Activated T-helper 1 cell treated with anti-CD3 and anti-CD28 coated beads, Interleukin-12 subunit alpha, Interleukin-12 subunit beta, Interleukin-2, Interleukin-4 antibody, amounts not matched to agents 30 ng/mL and 10 ng/mL and 1 ng/mL, durations not matched to agents 14 hours and 24 hours and 36 hours (primary cell): ENCODE measurements at regions not wholly inside any gene's neighbourhood (a gene's known extent, or its start where the extent isn't known, plus 50 kb on each side); places are given as distances from the start of the nearest gene placed in this dataset.

Experiments
- DNase-seq: peaks from one replicate; pipeline ENCODE4 v3.0.0; 2021; ENCODE audit warnings: low spot score
- H3K27ac Mint-ChIP-seq: one replicate; pipeline ENCODE4 v1.8.0; 2021; ENCODE audit warnings: mild to moderate bottlenecking, mixed read lengths
- H3K27me3 Mint-ChIP-seq: one replicate; pipeline ENCODE4 v1.8.0; 2022; ENCODE audit warnings: mild to moderate bottlenecking, moderate library complexity, mixed read lengths; ENCODE audit not compliant: insufficient read depth
- H3K36me3 Mint-ChIP-seq: one replicate; pipeline ENCODE4 v1.8.0; 2021; ENCODE audit warnings: low read depth, mixed read lengths
- H3K4me1 Mint-ChIP-seq: one replicate; pipeline ENCODE4 v1.8.0; 2021; ENCODE audit warnings: low read depth, mixed read lengths
- H3K4me3 Mint-ChIP-seq: one replicate; pipeline ENCODE4 v1.8.0; 2021; ENCODE audit warnings: mild to moderate bottlenecking, moderate library complexity, mixed read lengths
- H3K9me3 Mint-ChIP-seq: one replicate; pipeline ENCODE4 v1.8.0; 2021; ENCODE audit warnings: mixed read lengths
- intact Hi-C: fragments of 100-400 bp; cut with micrococcal nuclease; formaldehyde crosslinking; loops from one replicate; pipeline ENCODE4 v1.15.1; 2024

DNA sequence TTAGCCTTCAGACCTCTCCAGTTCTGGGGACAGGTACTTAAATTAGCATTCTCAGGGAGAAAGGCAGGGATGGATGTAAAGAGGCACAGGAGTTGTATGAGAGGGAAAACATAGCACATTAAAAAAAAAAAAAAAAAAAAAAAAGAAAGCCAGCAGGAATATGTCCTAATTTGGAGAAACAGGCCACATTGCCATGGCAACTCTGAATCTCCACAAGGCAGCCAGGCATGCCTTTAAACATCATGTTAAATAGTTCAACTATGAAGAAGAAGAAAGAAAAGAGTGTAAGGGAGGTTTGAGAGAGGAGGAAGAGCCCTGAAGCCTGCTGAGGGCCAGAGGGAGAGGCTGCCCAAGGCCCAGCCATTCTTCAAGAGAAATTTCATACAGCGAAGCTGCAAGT is 145.8 kb downstream of the GRIN2B start:
- Mint-ChIP-seq H3K27me3 (peaks cover 4% of the 10 kb centered on the region), H3K4me1 (no peaks in the 10 kb centered on the region), H3K4me3 (no peak overlapping the region), H3K9me3 (no peaks in the 10 kb centered on the region), H3K36me3 (no peaks in the 10 kb centered on the region), H3K27ac (no peak overlapping the region)
- intact Hi-C loops = no loop called here
- no peak for DNase-seq

DNA sequence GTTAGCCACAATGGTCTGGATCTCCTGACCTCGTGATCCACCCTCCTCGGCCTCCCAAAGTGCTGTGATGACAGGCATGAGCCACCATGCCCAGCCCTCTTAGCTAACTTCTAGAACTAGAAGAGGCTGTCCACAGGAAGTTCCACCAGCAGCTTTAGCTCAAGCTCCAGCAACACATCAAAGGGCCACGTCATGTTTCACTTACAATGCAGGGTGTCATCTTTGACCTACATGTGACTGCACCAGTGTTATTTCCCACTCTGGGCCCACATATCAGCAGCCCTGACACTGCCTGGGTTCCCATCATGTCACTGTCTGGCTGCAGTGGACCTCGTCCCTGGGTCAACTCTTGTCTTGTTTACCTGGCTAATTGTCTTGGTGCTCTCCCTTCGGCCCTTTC is 147.2 kb downstream of the GRIN2B start:
- no peak overlapping the region for H3K4me3 Mint-ChIP-seq
- H3K9me3 Mint-ChIP-seq = no peaks in the 10 kb centered on the region
- no peaks in the 10 kb centered on the region for H3K4me1 Mint-ChIP-seq
- H3K27me3 Mint-ChIP-seq = peaks cover 4% of the 10 kb centered on the region
- DNase-seq = no peak
- no peak overlapping the region for H3K27ac Mint-ChIP-seq
- intact Hi-C loops = no loop called here
- no peaks in the 10 kb centered on the region for H3K36me3 Mint-ChIP-seq

DNA sequence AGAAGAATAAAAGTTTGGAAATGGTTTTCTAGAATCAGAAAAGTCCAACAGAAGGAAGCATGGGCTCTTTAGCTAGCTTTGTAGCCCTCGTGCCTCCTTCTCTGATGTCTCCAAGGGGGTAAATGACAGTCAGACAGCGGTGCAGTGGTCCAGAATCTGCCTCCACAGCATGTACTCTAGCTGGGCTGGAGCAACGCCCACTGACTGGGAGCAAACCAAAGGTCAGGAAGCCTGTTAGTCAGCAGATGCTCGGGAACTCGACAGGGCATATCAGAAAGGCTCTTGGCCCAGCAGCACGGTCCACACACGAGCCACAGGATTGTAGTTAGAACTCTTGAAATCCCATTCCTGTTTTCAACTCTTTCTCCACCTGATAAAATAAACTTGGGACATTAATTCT is 164.3 kb downstream of the GRIN2B start:
- no peaks in the 10 kb centered on the region for H3K9me3 Mint-ChIP-seq
- no peak overlapping the region for H3K27ac Mint-ChIP-seq
- intact Hi-C loops = no loop called here
- H3K36me3 Mint-ChIP-seq = no peaks in the 10 kb centered on the region
- no peaks in the 10 kb centered on the region for H3K4me1 Mint-ChIP-seq
- H3K4me3 Mint-ChIP-seq = no peak overlapping the region
- DNase-seq = no peak
- H3K27me3 Mint-ChIP-seq = peaks cover 1% of the 10 kb centered on the region

DNA sequence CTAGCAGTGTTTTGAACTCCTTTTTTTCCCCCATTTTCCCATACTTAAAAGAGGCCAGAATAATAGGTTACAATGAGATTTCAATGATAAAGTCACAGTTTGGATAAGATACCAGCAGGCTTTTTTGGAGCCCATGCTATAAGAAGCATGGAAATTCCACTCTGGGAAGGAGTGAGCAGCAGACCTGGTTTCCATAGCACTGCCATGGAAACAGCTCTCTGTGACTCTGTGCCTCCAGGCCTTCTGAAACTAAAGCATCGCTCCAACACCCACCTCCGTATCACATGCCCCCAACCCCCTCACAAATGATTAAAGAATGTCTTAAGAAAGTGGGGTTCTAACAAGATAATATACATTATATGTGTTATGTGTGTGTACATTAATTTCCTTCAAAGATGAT is 165.0 kb downstream of the GRIN2B start:
- no peak overlapping the region for H3K4me3 Mint-ChIP-seq
- H3K27ac Mint-ChIP-seq = no peak overlapping the region
- H3K36me3 Mint-ChIP-seq = no peaks in the 10 kb centered on the region
- intact Hi-C loops = no loop called here
- DNase-seq = no peak
- H3K9me3 Mint-ChIP-seq = no peaks in the 10 kb centered on the region
- no peaks in the 10 kb centered on the region for H3K4me1 Mint-ChIP-seq
- peaks cover 1% of the 10 kb centered on the region for H3K27me3 Mint-ChIP-seq

DNA sequence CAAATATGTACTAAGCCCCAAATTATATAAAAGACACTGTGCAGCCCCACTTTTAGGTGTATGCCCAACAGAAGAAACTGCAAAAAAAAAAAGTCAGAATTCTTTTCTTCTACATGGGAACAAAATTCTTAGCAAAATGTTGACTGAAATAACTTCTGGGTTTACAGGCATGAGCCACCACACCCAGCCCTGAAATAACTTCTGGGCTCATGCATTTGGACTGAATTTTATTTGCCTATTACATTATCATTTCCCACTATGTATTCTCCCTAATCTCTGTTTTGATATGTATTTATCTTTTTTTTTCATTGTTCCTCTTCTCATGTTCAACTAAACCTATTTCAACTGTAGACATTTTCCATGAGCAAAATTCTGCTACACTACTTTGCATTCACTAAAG is 169.2 kb downstream of the GRIN2B start:
- Mint-ChIP-seq H3K4me3 (no peak overlapping the region), H3K27ac (no peak overlapping the region), H3K9me3 (no peaks in the 10 kb centered on the region), H3K4me1 (no peaks in the 10 kb centered on the region), H3K27me3 (no peaks in the 10 kb centered on the region), H3K36me3 (no peaks in the 10 kb centered on the region)
- intact Hi-C loops = no loop called here
- no peak for DNase-seq

DNA sequence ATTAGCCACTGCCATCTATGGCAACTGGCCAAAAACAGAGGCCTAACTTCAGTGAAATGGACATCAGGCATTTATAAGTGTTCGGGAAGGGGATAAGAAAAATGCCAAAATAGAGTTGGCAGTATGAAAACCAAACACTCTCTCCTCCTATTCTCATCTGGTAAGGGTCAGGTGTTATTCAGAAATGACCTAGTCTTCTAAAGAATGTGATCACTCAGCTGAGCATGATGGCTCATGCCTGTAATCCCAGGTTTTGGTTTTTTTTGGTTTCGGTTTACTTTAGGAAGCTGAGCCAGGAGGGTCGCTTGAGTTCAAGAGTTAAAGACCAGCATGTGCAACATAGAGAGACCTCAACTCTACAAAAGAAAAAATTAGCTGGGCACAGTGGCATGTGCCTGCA is 170.3 kb downstream of the GRIN2B start:
- DNase-seq = no peak
- Mint-ChIP-seq H3K4me1 (no peaks in the 10 kb centered on the region), H3K27me3 (no peaks in the 10 kb centered on the region), H3K9me3 (no peaks in the 10 kb centered on the region), H3K4me3 (no peak overlapping the region), H3K36me3 (no peaks in the 10 kb centered on the region), H3K27ac (no peak overlapping the region)
- intact Hi-C loops = no loop called here

DNA sequence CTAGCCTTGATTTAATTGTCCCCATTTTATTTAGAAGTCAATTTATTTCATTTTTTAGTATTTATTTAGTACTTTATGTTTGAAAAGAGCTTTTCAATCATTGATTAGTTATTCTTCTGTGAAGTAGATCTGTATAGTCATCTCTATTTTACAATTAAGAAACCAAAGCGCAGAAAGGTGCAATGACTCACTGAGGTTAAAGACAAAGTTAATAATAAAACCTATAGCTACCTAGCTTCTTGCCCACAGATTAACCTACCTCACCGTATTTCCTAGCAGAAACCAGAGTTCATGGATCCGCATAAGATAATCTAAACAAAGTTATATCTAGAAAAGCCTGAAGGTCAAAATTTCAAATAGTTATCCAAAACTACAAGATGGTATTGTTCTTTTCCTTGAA is 176.4 kb downstream of the GRIN2B start:
- no peaks in the 10 kb centered on the region for H3K9me3 Mint-ChIP-seq

DNA sequence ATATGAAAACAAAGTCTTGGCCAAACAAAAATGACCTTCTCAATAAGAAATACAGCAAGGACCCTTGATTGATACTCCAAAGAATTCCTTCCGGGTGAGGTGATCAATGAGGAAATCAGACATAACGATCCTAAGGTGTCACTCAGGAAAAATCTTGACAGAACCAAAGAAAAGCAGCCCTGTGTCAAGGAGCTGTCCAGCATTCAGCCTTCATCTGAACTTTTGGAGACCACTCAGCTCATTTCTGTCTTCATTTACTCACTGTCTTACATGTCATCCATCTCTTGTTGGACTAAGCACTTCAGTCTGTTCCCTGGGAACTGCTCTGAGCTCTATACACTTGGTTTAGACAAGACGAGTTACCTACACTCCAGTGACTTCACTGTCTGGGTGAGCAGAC is 179.9 kb downstream of the GRIN2B start:
- Mint-ChIP-seq H3K27me3 (no peaks in the 10 kb centered on the region), H3K36me3 (no peaks in the 10 kb centered on the region), H3K27ac (no peak overlapping the region), H3K4me3 (no peak overlapping the region), H3K9me3 (no peaks in the 10 kb centered on the region), H3K4me1 (no peaks in the 10 kb centered on the region)
- no peak for DNase-seq
- intact Hi-C loops = no loop called here

More for the DNA sequence above, 176.4 kb downstream of the GRIN2B start:
- no peak for DNase-seq
- Mint-ChIP-seq H3K27ac (no peak overlapping the region), H3K4me3 (no peak overlapping the region), H3K27me3 (no peaks in the 10 kb centered on the region), H3K36me3 (no peaks in the 10 kb centered on the region), H3K4me1 (no peaks in the 10 kb centered on the region)
- intact Hi-C loops = no loop called here

DNA sequence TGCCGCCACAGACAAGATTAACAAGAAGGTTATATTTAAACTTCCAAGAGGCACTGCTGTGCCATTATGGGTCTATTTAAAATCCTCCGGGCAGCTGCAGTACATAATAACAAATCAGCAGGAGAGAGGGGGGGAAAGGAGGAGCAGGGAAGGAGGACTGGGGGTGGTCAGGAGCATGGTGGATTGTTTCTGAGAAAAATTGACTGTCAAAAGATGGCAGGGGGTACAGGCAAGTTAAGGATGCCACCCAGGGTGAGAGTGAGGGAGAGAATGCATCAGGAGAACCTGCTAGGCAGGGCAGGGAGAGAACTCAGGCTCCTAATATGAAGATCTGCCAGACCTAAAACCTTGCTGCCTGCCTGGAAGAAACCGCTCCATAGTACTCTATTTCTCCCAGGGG is 181.8 kb downstream of the GRIN2B start:
- Mint-ChIP-seq H3K27ac (no peak overlapping the region), H3K27me3 (no peaks in the 10 kb centered on the region), H3K4me1 (no peaks in the 10 kb centered on the region), H3K4me3 (no peak overlapping the region), H3K36me3 (no peaks in the 10 kb centered on the region), H3K9me3 (peaks cover 7% of the 10 kb centered on the region)
- DNase-seq = no peak
- intact Hi-C loops = no loop called here

DNA sequence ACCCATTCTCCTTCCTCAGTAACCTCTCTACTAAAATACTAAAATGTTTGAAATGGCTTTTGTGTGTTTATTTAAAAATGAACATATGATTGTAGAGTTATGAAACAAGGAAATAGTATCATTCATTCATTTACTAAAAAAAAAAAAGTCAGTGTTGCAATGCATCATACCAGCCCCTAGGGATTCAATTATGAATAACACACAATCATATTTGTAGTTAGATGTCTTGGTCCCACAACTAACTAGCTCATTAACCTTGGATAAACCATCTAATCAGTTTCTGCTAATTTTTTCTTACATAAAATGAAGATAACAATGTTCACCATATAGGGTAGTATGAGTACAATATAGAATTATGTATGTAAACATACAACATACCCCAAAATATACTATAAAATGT is 183.2 kb downstream of the GRIN2B start:
- Mint-ChIP-seq H3K27me3 (no peaks in the 10 kb centered on the region), H3K4me3 (no peak overlapping the region), H3K36me3 (no peaks in the 10 kb centered on the region), H3K27ac (no peak overlapping the region), H3K9me3 (peaks cover 7% of the 10 kb centered on the region), H3K4me1 (no peaks in the 10 kb centered on the region)
- no peak for DNase-seq
- intact Hi-C loops = no loop called here

DNA sequence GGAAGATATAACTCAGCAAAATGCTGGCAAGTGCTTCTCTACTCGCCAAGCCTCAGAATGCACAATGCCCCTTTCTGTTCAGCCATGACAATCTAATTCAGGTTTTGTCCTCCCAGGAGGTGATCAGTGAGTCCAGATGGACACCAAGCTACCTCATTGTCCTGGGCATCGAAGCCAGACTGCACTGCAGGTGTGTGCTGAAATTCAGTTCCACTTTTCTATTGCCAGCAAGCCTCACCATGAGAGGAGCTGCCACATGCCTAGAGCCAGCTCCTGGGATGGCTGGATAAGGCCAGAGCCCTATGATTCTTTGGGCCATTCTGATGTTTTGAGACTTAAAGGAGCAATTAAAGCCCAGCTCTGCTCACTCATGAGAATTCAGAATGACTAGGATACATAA is 186.7 kb downstream of the GRIN2B start:
- H3K27ac Mint-ChIP-seq = no peak overlapping the region
- H3K4me3 Mint-ChIP-seq = no peak overlapping the region
- intact Hi-C loops = no loop called here
- no peaks in the 10 kb centered on the region for H3K4me1 Mint-ChIP-seq
- no peak for DNase-seq
- no peaks in the 10 kb centered on the region for H3K27me3 Mint-ChIP-seq
- peaks cover 7% of the 10 kb centered on the region for H3K9me3 Mint-ChIP-seq
- no peaks in the 10 kb centered on the region for H3K36me3 Mint-ChIP-seq

DNA sequence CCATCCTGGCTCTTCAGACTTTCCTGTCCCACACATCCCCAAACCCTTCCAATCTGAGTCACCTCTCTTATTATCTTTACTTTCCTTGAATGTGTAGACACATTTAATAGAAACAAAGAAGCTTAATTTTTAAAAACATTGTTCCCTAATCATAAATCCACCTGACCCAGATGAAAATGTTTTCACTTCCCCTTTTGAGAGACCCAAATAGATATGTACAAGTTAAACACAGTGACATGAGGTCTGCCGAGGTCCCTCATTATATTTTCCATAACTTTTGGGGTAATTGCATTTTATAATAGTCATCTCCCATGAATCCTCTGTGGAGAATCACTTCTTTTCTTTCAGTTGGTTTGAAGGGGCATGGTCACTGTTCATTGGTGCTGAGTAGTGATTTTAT is 191.1 kb downstream of the GRIN2B start:
- intact Hi-C loops = no loop called here
- no peaks in the 10 kb centered on the region for H3K4me1 Mint-ChIP-seq
- no peak for DNase-seq
- no peak overlapping the region for H3K4me3 Mint-ChIP-seq
- H3K27ac Mint-ChIP-seq = no peak overlapping the region
- no peaks in the 10 kb centered on the region for H3K36me3 Mint-ChIP-seq
- peaks cover 4% of the 10 kb centered on the region for H3K9me3 Mint-ChIP-seq
- H3K27me3 Mint-ChIP-seq = no peaks in the 10 kb centered on the region

DNA sequence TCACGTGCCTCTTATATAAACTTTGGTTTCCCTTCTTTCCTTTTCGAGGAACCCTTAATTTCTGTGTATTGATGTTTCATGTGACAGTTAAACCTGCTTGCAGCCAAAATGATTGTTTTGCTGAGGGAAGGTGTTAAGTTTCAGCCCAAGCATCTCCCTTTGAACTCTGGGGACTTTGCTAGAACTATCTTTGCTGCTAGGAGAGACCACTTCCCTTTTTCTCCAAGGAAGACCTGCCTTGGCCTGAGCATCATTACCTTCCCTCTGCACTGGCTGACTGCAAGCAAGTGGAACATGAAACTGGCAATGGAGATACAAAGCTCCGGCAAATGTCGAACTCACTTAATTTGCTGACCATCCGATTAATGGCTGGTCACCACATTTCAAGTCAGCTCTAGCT is 192.8 kb downstream of the GRIN2B start:
- intact Hi-C loops = no loop called here
- H3K4me1 Mint-ChIP-seq = no peaks in the 10 kb centered on the region
- no peak overlapping the region for H3K27ac Mint-ChIP-seq
- no peaks in the 10 kb centered on the region for H3K9me3 Mint-ChIP-seq
- no peak for DNase-seq
- H3K4me3 Mint-ChIP-seq = no peak overlapping the region
- no peaks in the 10 kb centered on the region for H3K27me3 Mint-ChIP-seq
- H3K36me3 Mint-ChIP-seq = no peaks in the 10 kb centered on the region

DNA sequence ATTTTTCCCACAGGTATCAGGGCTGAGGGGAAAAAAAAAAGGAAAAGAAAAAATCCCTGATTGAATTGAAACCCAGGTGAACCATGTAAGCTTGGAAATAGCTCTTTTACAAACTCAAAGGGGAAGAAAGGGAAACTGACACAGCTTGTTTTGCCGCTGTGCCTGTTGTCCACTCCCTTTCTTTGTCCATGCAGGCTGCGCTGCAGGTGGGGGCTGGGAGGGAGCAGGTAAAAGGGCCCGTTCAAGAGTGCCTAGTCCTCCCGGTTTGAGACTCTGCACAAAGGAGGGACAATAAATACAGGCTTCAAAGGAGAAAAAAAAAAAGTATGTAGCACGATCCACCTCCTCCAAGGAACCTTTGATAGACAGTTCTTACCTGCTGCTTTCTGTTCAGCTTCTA is 194.8 kb downstream of the GRIN2B start:
- intact Hi-C loops = no loop called here
- H3K9me3 Mint-ChIP-seq = no peaks in the 10 kb centered on the region
- H3K27me3 Mint-ChIP-seq = no peaks in the 10 kb centered on the region
- no peak overlapping the region for H3K27ac Mint-ChIP-seq
- no peak overlapping the region for H3K4me3 Mint-ChIP-seq
- DNase-seq = no peak
- no peaks in the 10 kb centered on the region for H3K4me1 Mint-ChIP-seq
- H3K36me3 Mint-ChIP-seq = no peaks in the 10 kb centered on the region
